K562 (cell line): ENCODE measurements at regions not wholly inside any gene's neighbourhood (a gene's known extent, or its start where the extent isn't known, plus 50 kb on each side); places are given as distances from the start of the nearest gene placed in this dataset.

ENCODE experiments used
- ATAC-seq: fragments of 200-7000 bp; cut with Tn5 transposase; 3 replicates; pipeline ENCODE4 v1.9.1; 2020; ENCODE audit warnings: moderate library complexity
- BruUV-seq: library from RNA; stranded (reverse); fragments of 400-500 nt; replicated peaks from 2 replicates; lab custom pipeline; 2021; lab: Mats Ljungman, UMichigan
- CTCF ChIA-PET: fragments of 300-600 bp; formaldehyde crosslinking; extraction: SDS; loops from one replicate; lab custom pipeline; 2021; ENCODE audit warnings: low intra/inter-chr PET ratio; lab: Yijun Ruan, JAX
- POLR2A ChIA-PET: fragments of 300-600, 350-650 bp; sonication (Branson Sonifier 250); formaldehyde crosslinking; extraction: SDS; loops from one replicate; lab custom pipeline; 2021; ENCODE audit warnings: antibody characterized with exemption, inconsistent platforms; lab: Yijun Ruan, JAX
- DNase-seq, 4 experiments: peaks; one replicate each; pipeline versions ENCODE4 v3.0.0 to v3.0.0-alpha.2; 2011 to 2018; ENCODE audit warnings: low spot score in 3 of 4, mixed read lengths in 3 of 4; ENCODE audit errors: extremely low read depth in 1 of 4
- FAIRE-seq: peaks from 2 replicates; lab custom pipeline; 2011; peaks lifted over from hg19 to GRCh38; lab: Jason Lieb, UNC
- H2AFZ ChIP-seq: 2 replicates; pipeline ENCODE4 v1.6.0; 2011; ENCODE audit warnings: low read depth, low read length, control low read depth, inconsistent platforms
- H3K27ac ChIP-seq: fragments of 200-600 bp; 3 replicates; pipeline ENCODE4 v1.8.0; 2011; ENCODE audit warnings: low read depth, mild to moderate bottlenecking, control low read depth, inconsistent platforms, low read length, moderate library complexity, mixed read lengths; ENCODE audit errors: extremely low read depth
- H3K27me3 ChIP-seq, 2 experiments: fragments of 300-600 bp in 1 of 2; 2 replicates in 1 of 2; 3 replicates in 1 of 2; pipeline versions ENCODE4 v1.6.0 to v1.8.0; 2011; ENCODE audit warnings: inconsistent platforms in 2 of 2, low read length in 2 of 2, mild to moderate bottlenecking in 1 of 2, mixed read lengths in 1 of 2, moderate library complexity in 1 of 2; ENCODE audit not compliant: control insufficient read depth in 2 of 2, insufficient read depth in 2 of 2
- H3K36me3 ChIP-seq: fragments of 300-600 bp; 3 replicates; pipeline ENCODE4 v1.8.0; 2011; ENCODE audit warnings: mild to moderate bottlenecking, low read length, inconsistent platforms; ENCODE audit not compliant: control insufficient read depth, insufficient read depth
- H3K4me1 ChIP-seq, 2 experiments: fragments of 200-600 bp in 1 of 2; replicated peaks in 1 of 2; 2 replicates in 1 of 2; 3 replicates in 1 of 2; pipeline versions ENCODE4 v1.5.1 to v1.8.0; 2011; ENCODE audit warnings: inconsistent platforms in 2 of 2, low read length in 2 of 2, mild to moderate bottlenecking in 1 of 2, mixed read lengths in 1 of 2, moderate library complexity in 1 of 2; ENCODE audit not compliant: control insufficient read depth in 2 of 2, insufficient read depth in 2 of 2
- H3K4me2 ChIP-seq: 2 replicates; pipeline ENCODE4 v1.6.1; 2011; ENCODE audit warnings: low read length, control low read depth, inconsistent platforms, mixed read lengths; ENCODE audit not compliant: insufficient read depth
- H3K4me3 ChIP-seq: fragments of 200-600 bp; sonication (generic), shearing (Covaris generic); 2 replicates; pipeline ENCODE4 v1.5.1; 2016; ENCODE audit warnings: control low read depth, inconsistent platforms
- H3K79me2 ChIP-seq: fragments of 200-600 bp; 3 replicates; pipeline ENCODE4 v1.8.0; 2011; ENCODE audit warnings: low read length, inconsistent platforms; ENCODE audit not compliant: control insufficient read depth, insufficient read depth
- H3K9ac ChIP-seq, 2 experiments: 2 replicates each; pipeline versions ENCODE4 v1.6.0 to v1.6.1; 2011; ENCODE audit warnings: low read depth in 2 of 2, low read length in 2 of 2, control low read depth in 1 of 2, inconsistent platforms in 1 of 2, mild to moderate bottlenecking in 1 of 2, mixed read lengths in 1 of 2; ENCODE audit not compliant: insufficient read depth in 1 of 2
- H3K9me1 ChIP-seq: one replicate; pipeline ENCODE4 v1.6.0; 2011; ENCODE audit warnings: inconsistent platforms, mild to moderate bottlenecking, low read length, moderate library complexity; ENCODE audit not compliant: control insufficient read depth, insufficient read depth
- H3K9me3 ChIP-seq: replicated peaks from 2 replicates; pipeline ENCODE4 v1.5.1; 2011; ENCODE audit warnings: low read depth, low read length, inconsistent platforms; ENCODE audit not compliant: control insufficient read depth, insufficient read depth
- H4K20me1 ChIP-seq: replicated peaks from 2 replicates; pipeline ENCODE4 v1.6.1; 2011; ENCODE audit warnings: low read length, inconsistent platforms, mixed read lengths; ENCODE audit not compliant: control insufficient read depth, insufficient read depth
- ADNP ChIP-seq: fragments of 200-800 bp; sonication (Bioruptor generic); IDR thresholded peaks from 2 replicates; pipeline ENCODE4 v1.6.1; 2016; ENCODE audit warnings: missing genetic modification characterization, missing compliant biosample characterization
- CBFA2T3 ChIP-seq: fragments of 450-650 bp; IDR thresholded peaks from 2 replicates; pipeline ENCODE4 v1.6.1; 2017
- CBX5 ChIP-seq: IDR thresholded peaks from 2 replicates; pipeline ENCODE4 v1.6.1; 2014; ENCODE audit warnings: low read depth, borderline replicate concordance
- CREM ChIP-seq: IDR thresholded peaks from 2 replicates; pipeline ENCODE4 v1.6.1; 2014; ENCODE audit warnings: antibody characterized with exemption, low read depth
- GTF2E2 ChIP-seq: fragments of 200-800 bp; sonication (Bioruptor generic); IDR thresholded peaks from 2 replicates; pipeline ENCODE4 v1.6.1; 2016; ENCODE audit warnings: missing genetic modification characterization, missing compliant biosample characterization
- HMG20B ChIP-seq: fragments of 250-450 bp; sonication (Bioruptor Pico); IDR thresholded peaks from 2 replicates; pipeline ENCODE4 v1.5.0; 2021; ENCODE audit warnings: mild to moderate bottlenecking
- ILK ChIP-seq: fragments of 450-650 bp; IDR thresholded peaks from 2 replicates; pipeline ENCODE4 v1.6.1; 2016; ENCODE audit warnings: missing genetic modification characterization, low read depth, mild to moderate bottlenecking, missing compliant biosample characterization, moderate library complexity, borderline replicate concordance
- KDM1A ChIP-seq, 2 experiments: fragments of 450-650 bp; IDR thresholded peaks; 2 replicates each; pipeline ENCODE4 v1.6.1; 2016; ENCODE audit warnings: mild to moderate bottlenecking in 2 of 2
- SIX5 ChIP-seq, 2 experiments: IDR thresholded peaks; 2 replicates each; pipeline ENCODE4 v1.6.1; 2011; ENCODE audit warnings: low read length in 2 of 2, borderline replicate concordance in 1 of 2, low read depth in 1 of 2, mild to moderate bottlenecking in 1 of 2, moderate library complexity in 1 of 2; ENCODE audit not compliant: insufficient read depth in 1 of 2
- ZNF24 ChIP-seq: fragments of 450-650 bp; IDR thresholded peaks from 2 replicates; pipeline ENCODE4 v1.6.1; 2016
- ZNF282 ChIP-seq: sonication (generic); formaldehyde crosslinking; IDR thresholded peaks from 2 replicates; pipeline ENCODE4 v1.8.1; 2023; ENCODE audit warnings: missing genetic modification reagents
- ZNF436 ChIP-seq: fragments of 250-450, 450-650 bp; sonication (Bioruptor Pico); formaldehyde crosslinking; IDR thresholded peaks from 2 replicates; pipeline ENCODE4 v1.7.0; 2020; ENCODE audit warnings: mild to moderate bottlenecking
- WGBS: fragments of 100-300 bp; shearing (Covaris generic); methylation state at CpG from one replicate; pipeline ENCODE4 v1.1.6; 2016; ENCODE audit warnings: low coverage, mixed read lengths; ENCODE audit not compliant: insufficient coverage; ENCODE audit errors: missing lambda C conversion rate; 5-methylcytosine and 5-hydroxymethylcytosine counted together
- in situ Hi-C: fragments of 300-500 bp; cut with MboI; formaldehyde crosslinking; loops from 4 replicates; pipeline ENCODE4 v1.15.0; 2018; ENCODE audit warnings: inconsistent platforms, mixed read lengths
- intact Hi-C: fragments of 100-400 bp; cut with micrococcal nuclease; formaldehyde crosslinking; loops from 2 replicates; pipeline ENCODE4 v1.14.2; 2022
- TF ChIP-seq, protein P1 (sequence below): fragments of 450-650 bp; IDR thresholded peaks from 2 replicates; pipeline ENCODE4 v1.6.1; 2016; ENCODE audit warnings: missing biosample characterization, missing genetic modification characterization
- TF ChIP-seq, protein P2 (sequence below): fragments of 250-450 bp; sonication (Bioruptor Pico); IDR thresholded peaks from 2 replicates; pipeline ENCODE4 v1.8.0; 2022; ENCODE audit warnings: inconsistent platforms

DNA sequence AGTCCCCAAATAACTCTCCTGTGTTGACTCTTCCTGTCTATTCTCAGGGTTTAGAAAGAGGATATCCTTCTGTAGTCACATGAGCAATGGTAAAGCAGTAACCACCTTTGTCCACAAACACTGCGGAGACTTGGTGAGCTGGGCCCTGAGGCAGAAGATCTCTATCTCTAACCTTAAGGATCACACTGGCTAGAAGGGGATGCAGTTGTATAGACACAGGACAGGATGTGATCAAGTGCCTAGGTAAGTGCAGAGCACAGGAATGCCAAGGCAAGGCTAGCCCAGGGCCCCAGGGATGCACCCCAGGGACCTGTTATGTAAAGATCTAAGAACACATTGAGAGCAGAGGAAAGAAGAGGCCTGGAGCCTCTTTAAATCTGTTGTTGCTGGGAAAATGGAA, 610.5 kb downstream of the IRX1 start:
- no peak for ATAC-seq
- no peak for FAIRE-seq

More for the DNA sequence above, 610.5 kb downstream of the IRX1 start:
- H3K4me3 ChIP-seq, result no peak overlapping the region
- no peaks in the 10 kb centered on the region for H4K20me1 ChIP-seq
- no peak overlapping the region for H3K4me2 ChIP-seq
- DNase-seq, result no peak
- H3K9ac ChIP-seq, result no peak overlapping the region
- intact Hi-C loops (no loop called here), in situ Hi-C loops (no loop called here)
- no peaks in the 10 kb centered on the region for H3K79me2 ChIP-seq
- no peak for TF ChIP-seq CREM
- no peak for TF ChIP-seq CBFA2T3
- TF ChIP-seq ZNF282 (CRISPR knock-in tag), result no peak
- TF ChIP-seq ZNF436 (CRISPR knock-in tag), result no peak
- TF ChIP-seq ILK, result no peak
- no peak for TF ChIP-seq ADNP
- TF ChIP-seq HMG20B (CRISPR knock-in tag), result no peak
- no peak for TF ChIP-seq GTF2E2 (tag)
- TF ChIP-seq SIX5 (IDR thresholded peaks at IDR 0.05; ENCODE audit: borderline replicate concordance in 1 of 2, insufficient read depth in 1 of 2, low read depth in 1 of 2, low read length in 2 of 2), result no peak
- TF ChIP-seq CBX5, result no peak
- TF ChIP-seq, protein P1, sequence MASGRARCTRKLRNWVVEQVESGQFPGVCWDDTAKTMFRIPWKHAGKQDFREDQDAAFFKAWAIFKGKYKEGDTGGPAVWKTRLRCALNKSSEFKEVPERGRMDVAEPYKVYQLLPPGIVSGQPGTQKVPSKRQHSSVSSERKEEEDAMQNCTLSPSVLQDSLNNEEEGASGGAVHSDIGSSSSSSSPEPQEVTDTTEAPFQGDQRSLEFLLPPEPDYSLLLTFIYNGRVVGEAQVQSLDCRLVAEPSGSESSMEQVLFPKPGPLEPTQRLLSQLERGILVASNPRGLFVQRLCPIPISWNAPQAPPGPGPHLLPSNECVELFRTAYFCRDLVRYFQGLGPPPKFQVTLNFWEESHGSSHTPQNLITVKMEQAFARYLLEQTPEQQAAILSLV (tag), result no peak
- TF ChIP-seq, protein P2, sequence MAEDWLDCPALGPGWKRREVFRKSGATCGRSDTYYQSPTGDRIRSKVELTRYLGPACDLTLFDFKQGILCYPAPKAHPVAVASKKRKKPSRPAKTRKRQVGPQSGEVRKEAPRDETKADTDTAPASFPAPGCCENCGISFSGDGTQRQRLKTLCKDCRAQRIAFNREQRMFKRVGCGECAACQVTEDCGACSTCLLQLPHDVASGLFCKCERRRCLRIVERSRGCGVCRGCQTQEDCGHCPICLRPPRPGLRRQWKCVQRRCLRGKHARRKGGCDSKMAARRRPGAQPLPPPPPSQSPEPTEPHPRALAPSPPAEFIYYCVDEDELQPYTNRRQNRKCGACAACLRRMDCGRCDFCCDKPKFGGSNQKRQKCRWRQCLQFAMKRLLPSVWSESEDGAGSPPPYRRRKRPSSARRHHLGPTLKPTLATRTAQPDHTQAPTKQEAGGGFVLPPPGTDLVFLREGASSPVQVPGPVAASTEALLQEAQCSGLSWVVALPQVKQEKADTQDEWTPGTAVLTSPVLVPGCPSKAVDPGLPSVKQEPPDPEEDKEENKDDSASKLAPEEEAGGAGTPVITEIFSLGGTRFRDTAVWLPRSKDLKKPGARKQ (CRISPR knock-in tag), result no peak
- no peak for TF ChIP-seq KDM1A (IDR thresholded peaks at IDR 0.05)
- no peak for TF ChIP-seq ZNF24
- POLR2A ChIA-PET, result no interaction called here
- no peaks in the 10 kb centered on the region for H3K36me3 ChIP-seq
- no TSS peak for BruUV-seq
- no peak overlapping the region for H3K27ac ChIP-seq
- H2AFZ ChIP-seq, result no peak overlapping the region
- no peaks in the 10 kb centered on the region for H3K9me3 ChIP-seq
- WGBS, result 11% methylated on average over 1 of the region's 1 CpG
- no peaks in the 10 kb centered on the region for H3K9me1 ChIP-seq
- no peaks in the 10 kb centered on the region for H3K4me1 ChIP-seq
- CTCF ChIA-PET, result no interaction called here
- H3K27me3 ChIP-seq, result no peaks in the 10 kb centered on the region
